VCaP (cell line): ENCODE measurements at regions not wholly inside any gene's neighbourhood (a gene's known extent, or its start where the extent isn't known, plus 50 kb on each side); places are given as distances from the start of the nearest gene placed in this dataset.
"Not testable (repeated sequence)": the region's sequence is repeated elsewhere in the genome, so short reads cannot be mapped to it uniquely, and the experiment has no call there.

Experiments
- H3K27ac ChIP-seq: fragments of 450-650 bp; 2 replicates; pipeline ENCODE4 v1.5.1; 2017
- CTCF ChIP-seq: fragments of 450-650 bp; conservative IDR thresholded peaks from 2 replicates; pipeline ENCODE4 v1.5.1; 2017; ENCODE audit warnings: mild to moderate bottlenecking, moderate library complexity

- H3K27ac ChIP-seq, result no peak overlapping the region
Measured at GRCh38 chrX:143340190-143340589, 177.1 kb downstream of the SPANXN3 start.

GRCh38 chrX:143336261-143336660 is 181.0 kb downstream of the SPANXN3 start:
- no peak overlapping the region for H3K27ac ChIP-seq
- TF ChIP-seq CTCF, result no peak

More at GRCh38 chrX:143340190-143340589, 177.1 kb downstream of the SPANXN3 start:
- no peak for TF ChIP-seq CTCF

- no peak overlapping the region for H3K27ac ChIP-seq
- TF ChIP-seq CTCF, result no peak
Measured at GRCh38 chrX:143319526-143319925, 197.7 kb downstream of the SPANXN3 start.

GRCh38 chrX:143318857-143319256 is 198.4 kb downstream of the SPANXN3 start:
- H3K27ac ChIP-seq, result not testable (repeated sequence)

- TF ChIP-seq CTCF, result no peak
- no peak overlapping the region for H3K27ac ChIP-seq
Measured at GRCh38 chrX:143306991-143307937, 210.0 kb downstream of the SPANXN3 start.

- H3K27ac ChIP-seq, result no peak overlapping the region
- TF ChIP-seq CTCF, result no peak
Measured at GRCh38 chrX:143304518-143304917, 212.8 kb downstream of the SPANXN3 start.

GRCh38 chrX:143304025-143304424 is 213.2 kb downstream of the SPANXN3 start:
- TF ChIP-seq CTCF, result no peak
- H3K27ac ChIP-seq, result no peak overlapping the region

- no peak for TF ChIP-seq CTCF
- no peak overlapping the region for H3K27ac ChIP-seq
Measured at GRCh38 chrX:143298663-143299241, 218.5 kb downstream of the SPANXN3 start.
